ENCODE measurements at regions not wholly inside any gene's neighbourhood (a gene's known extent, or its start where the extent isn't known, plus 50 kb on each side); places are given as distances from the start of the nearest gene placed in this dataset.

- no peak for DNase-seq
These were observed 189.8 kb downstream of the SH3BP4 start for GRCh38 chr2:235141411-235142128.

- no peak for DNase-seq
These were observed 190.8 kb downstream of the SH3BP4 start for GRCh38 chr2:235142601-235143000.

GRCh38 chr2:235143789-235144188, 192.0 kb downstream of the SH3BP4 start:
- DNase-seq, result no peak

- no peak for DNase-seq
These were observed 192.5 kb downstream of the SH3BP4 start for GRCh38 chr2:235144291-235144690.

GRCh38 chr2:235146206-235146605, 194.4 kb downstream of the SH3BP4 start:
- DNase-seq, result no peak

GRCh38 chr2:235146871-235147565, 195.2 kb downstream of the SH3BP4 start:
- DNase-seq, result no peak

- DNase-seq, result peak; percentile 12
These were observed 196.7 kb downstream of the SH3BP4 start for GRCh38 chr2:235148201-235149170.

GRCh38 chr2:235149240-235149659, 197.4 kb downstream of the SH3BP4 start:
- peak; percentile 34 for DNase-seq

GRCh38 chr2:235149736-235150135, 197.9 kb downstream of the SH3BP4 start:
- no peak for DNase-seq

- no peak for DNase-seq
These were observed 199.3 kb downstream of the SH3BP4 start for GRCh38 chr2:235151152-235151551.

- no peak for DNase-seq
These were observed 203.3 kb downstream of the SH3BP4 start for GRCh38 chr2:235155163-235155562.

GRCh38 chr2:235156055-235156454, 204.2 kb downstream of the SH3BP4 start:
- DNase-seq, result no peak

- no peak for DNase-seq
These were observed 206.1 kb downstream of the SH3BP4 start for GRCh38 chr2:235157746-235158482.

GRCh38 chr2:235160281-235160810, 208.5 kb downstream of the SH3BP4 start:
- no peak for DNase-seq

- no peak for DNase-seq
These were observed 209.7 kb downstream of the SH3BP4 start for GRCh38 chr2:235161565-235161964.

- no peak for DNase-seq
These were observed 210.4 kb downstream of the SH3BP4 start for GRCh38 chr2:235162082-235162836.

GRCh38 chr2:235162837-235163197, 211.0 kb downstream of the SH3BP4 start:
- DNase-seq, result no peak

GRCh38 chr2:235165136-235165535, 213.3 kb downstream of the SH3BP4 start:
- no peak for DNase-seq

GRCh38 chr2:235165631-235166030, 213.8 kb downstream of the SH3BP4 start:
- no peak for DNase-seq

GRCh38 chr2:235168174-235168979, 216.6 kb downstream of the SH3BP4 start:
- no peak for DNase-seq

Data from skin of body (tissue), 1 donor.